ENCODE measurements at regions not wholly inside any gene's neighbourhood (a gene's known extent, or its start where the extent isn't known, plus 50 kb on each side); places are given as distances from the start of the nearest gene placed in this dataset.

- TF ChIP-seq POLR2AphosphoS5 (IDR thresholded peaks at IDR 0.05; ENCODE audit: low read depth, low read length) (no peak), REST (IDR thresholded peaks at IDR 0.05; ENCODE audit: insufficient read depth in 1 of 2, low read depth in 2 of 2, low read length in 2 of 2) (no peak), SIN3A (IDR thresholded peaks at IDR 0.05; ENCODE audit: borderline replicate concordance, insufficient read depth, low read length) (no peak), TAF1 (IDR thresholded peaks at IDR 0.05; ENCODE audit: borderline replicate concordance, insufficient read depth, low read length) (no peak), FOXP2 (optimal IDR thresholded peaks at IDR 0.05; ENCODE audit: borderline replicate concordance, extremely low read depth, extremely low read length, insufficient read depth) (no peak)
Measured at GRCh38 chr6:133184798-133185372, 56.3 kb upstream of the EYA4 start.
